Calu3 (cell line): ENCODE measurements at regions not wholly inside any gene's neighbourhood (a gene's known extent, or its start where the extent isn't known, plus 50 kb on each side); places are given as distances from the start of the nearest gene placed in this dataset.
"Not testable (repeated sequence)": the region's sequence is repeated elsewhere in the genome, so short reads cannot be mapped to it uniquely, and the experiment has no call there.

Experiments
- BruUV-seq: library from RNA; stranded (reverse); fragments of 400-500 nt; replicated peaks from 2 replicates; lab custom pipeline; 2021; lab: Mats Ljungman, UMichigan
- CTCF ChIA-PET: fragments of 300-600 bp; sonication (Branson Sonifier 250); formaldehyde crosslinking; loops from one replicate; lab custom pipeline; 2022; ENCODE audit warnings: antibody characterized with exemption; lab: Charles Lee
- DNase-seq: peaks from one replicate; pipeline ENCODE4 v3.0.0; 2022
- H3K27ac Mint-ChIP-seq: one replicate; pipeline ENCODE4 v1.8.0; 2022; ENCODE audit warnings: mixed read lengths; ENCODE audit not compliant: unreplicated experiment
- H3K27me3 Mint-ChIP-seq: one replicate; pipeline ENCODE4 v1.8.0; 2022; ENCODE audit warnings: mixed read lengths; ENCODE audit not compliant: unreplicated experiment
- H3K36me3 Mint-ChIP-seq: one replicate; pipeline ENCODE4 v1.8.0; 2022; ENCODE audit warnings: mild to moderate bottlenecking, moderate library complexity, mixed read lengths; ENCODE audit not compliant: insufficient read depth, unreplicated experiment
- H3K4me1 Mint-ChIP-seq: one replicate; pipeline ENCODE4 v1.8.0; 2022; ENCODE audit warnings: mild to moderate bottlenecking, low read depth, mixed read lengths; ENCODE audit not compliant: unreplicated experiment
- H3K4me3 Mint-ChIP-seq: one replicate; pipeline ENCODE4 v1.8.0; 2022; ENCODE audit warnings: mild to moderate bottlenecking, low read depth, moderate library complexity, mixed read lengths; ENCODE audit not compliant: unreplicated experiment
- H3K9me3 Mint-ChIP-seq: one replicate; pipeline ENCODE4 v1.8.0; 2022; ENCODE audit warnings: low read depth, mixed read lengths; ENCODE audit not compliant: unreplicated experiment
- intact Hi-C: fragments of 100-400 bp; cut with micrococcal nuclease; formaldehyde crosslinking; loops from one replicate; pipeline ENCODE4 v1.10.0; 2022; ENCODE audit not compliant: unreplicated experiment
- TF ChIP-seq, protein P1 (sequence below): fragments of 200-600 bp; IDR thresholded peaks from one replicate; pipeline ENCODE4 v1.8.0; 2022; ENCODE audit warnings: antibody characterized with exemption; ENCODE audit not compliant: unreplicated experiment

DNA sequence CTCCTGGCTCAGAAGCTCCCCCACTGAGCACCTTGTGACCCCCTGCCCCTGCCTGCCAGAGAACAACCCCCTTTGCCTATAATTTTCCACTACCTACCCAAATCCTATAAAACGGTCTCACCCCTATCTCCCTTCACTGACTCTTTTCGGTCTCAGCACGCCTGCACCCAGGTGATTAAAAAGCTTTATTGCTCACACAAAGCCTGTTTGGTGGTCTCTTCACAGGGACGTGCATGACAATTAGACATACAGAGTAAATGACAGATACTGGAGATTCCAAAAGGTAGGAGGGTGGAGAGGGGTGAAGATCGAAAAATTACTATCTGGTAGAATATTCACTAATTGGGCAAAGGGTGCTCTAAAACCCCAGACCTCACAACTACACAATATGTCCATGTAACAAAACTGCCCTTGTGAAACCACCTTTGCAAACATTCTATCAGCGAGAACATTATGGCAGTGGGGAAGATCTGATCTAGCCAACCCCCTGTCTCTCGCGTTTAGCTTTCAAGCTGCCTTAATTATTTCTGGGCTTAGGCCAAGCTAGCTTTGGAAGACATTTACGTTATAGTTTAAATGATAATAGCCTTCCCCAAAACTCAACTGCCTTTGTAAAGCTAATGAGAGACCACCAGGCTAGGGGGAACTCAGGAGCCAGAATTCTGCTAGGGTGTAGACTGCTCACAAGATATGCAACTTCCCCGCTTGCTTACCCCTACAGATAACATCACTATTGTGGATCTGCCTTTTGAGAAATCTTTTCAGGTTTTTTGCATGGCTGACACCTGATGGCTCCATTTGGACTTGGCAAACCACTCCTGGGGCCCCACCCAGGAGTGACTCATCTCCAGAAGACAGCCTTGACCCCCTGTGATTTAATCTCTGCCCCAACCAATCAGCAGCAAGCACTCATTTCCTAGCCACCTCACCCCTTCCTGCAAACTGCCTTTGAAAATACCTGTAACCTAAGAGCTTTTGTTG is 1534.0 kb upstream of the SPRY2 start:
- H3K4me3 Mint-ChIP-seq = no peak overlapping the region
- H3K27me3 Mint-ChIP-seq = no peaks in the 10 kb centered on the region
- TF ChIP-seq, protein P1, sequence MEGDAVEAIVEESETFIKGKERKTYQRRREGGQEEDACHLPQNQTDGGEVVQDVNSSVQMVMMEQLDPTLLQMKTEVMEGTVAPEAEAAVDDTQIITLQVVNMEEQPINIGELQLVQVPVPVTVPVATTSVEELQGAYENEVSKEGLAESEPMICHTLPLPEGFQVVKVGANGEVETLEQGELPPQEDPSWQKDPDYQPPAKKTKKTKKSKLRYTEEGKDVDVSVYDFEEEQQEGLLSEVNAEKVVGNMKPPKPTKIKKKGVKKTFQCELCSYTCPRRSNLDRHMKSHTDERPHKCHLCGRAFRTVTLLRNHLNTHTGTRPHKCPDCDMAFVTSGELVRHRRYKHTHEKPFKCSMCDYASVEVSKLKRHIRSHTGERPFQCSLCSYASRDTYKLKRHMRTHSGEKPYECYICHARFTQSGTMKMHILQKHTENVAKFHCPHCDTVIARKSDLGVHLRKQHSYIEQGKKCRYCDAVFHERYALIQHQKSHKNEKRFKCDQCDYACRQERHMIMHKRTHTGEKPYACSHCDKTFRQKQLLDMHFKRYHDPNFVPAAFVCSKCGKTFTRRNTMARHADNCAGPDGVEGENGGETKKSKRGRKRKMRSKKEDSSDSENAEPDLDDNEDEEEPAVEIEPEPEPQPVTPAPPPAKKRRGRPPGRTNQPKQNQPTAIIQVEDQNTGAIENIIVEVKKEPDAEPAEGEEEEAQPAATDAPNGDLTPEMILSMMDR = no peak
- H3K27ac Mint-ChIP-seq = no peak overlapping the region
- intact Hi-C loops = loop anchor here (5.0 kb wide), 2 partner anchors 333 to 703 kb away; no protein-coding TSS in a partner anchor
- CTCF ChIA-PET = no interaction called here
- H3K9me3 Mint-ChIP-seq = no peaks in the 10 kb centered on the region
- BruUV-seq = no TSS peak
- DNase-seq = no peak
- no peaks in the 10 kb centered on the region for H3K4me1 Mint-ChIP-seq
- no peaks in the 10 kb centered on the region for H3K36me3 Mint-ChIP-seq

DNA sequence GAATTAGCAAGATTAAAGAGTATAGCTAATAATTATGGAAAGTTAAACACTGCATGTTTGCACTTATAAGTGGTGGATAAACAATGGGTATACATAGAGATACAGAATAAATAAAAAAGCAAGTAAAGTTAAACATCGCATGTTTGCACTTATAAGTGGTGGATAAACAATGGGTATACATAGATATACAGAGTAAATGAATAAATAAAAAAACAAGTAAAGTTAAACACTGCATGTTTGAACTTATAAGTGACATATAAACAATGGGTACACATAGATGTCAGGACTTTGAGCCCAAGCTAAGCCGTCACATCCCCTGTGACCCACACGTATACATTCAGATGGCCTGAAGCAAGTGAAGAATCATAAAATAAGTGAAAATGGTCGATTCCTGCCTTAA is 1533.3 kb upstream of the SPRY2 start:
- H3K4me1 Mint-ChIP-seq = no peaks in the 10 kb centered on the region
- CTCF ChIA-PET = no interaction called here
- no TSS peak for BruUV-seq
- no peak overlapping the region for H3K27ac Mint-ChIP-seq
- no peak overlapping the region for H3K4me3 Mint-ChIP-seq
- H3K27me3 Mint-ChIP-seq = no peaks in the 10 kb centered on the region
- H3K9me3 Mint-ChIP-seq = no peaks in the 10 kb centered on the region
- intact Hi-C loops = loop anchor here (5.0 kb wide), 2 partner anchors 332 to 702 kb away; no protein-coding TSS in a partner anchor
- no peak for DNase-seq
- TF ChIP-seq, protein P1 = no peak
- no peaks in the 10 kb centered on the region for H3K36me3 Mint-ChIP-seq

DNA sequence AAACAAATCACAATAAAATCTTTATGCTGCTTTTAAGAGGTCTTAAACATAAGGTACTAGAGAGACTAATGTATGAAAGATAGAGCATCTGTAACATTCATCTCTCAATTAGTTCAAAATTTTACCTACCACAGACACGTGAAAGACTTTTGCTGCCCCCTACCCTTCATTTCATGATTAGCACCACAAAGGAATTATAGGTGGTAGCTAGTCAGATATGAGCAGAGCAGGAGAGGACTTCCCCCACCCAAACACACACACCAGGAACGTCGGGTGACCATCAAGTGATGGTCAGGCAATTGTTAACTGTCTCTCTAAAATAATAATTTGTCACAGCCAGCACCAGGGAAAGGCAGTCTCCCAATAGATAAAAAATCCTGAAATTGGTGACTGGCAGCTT is 1531.7 kb upstream of the SPRY2 start:
- CTCF ChIA-PET = no interaction called here

DNA sequence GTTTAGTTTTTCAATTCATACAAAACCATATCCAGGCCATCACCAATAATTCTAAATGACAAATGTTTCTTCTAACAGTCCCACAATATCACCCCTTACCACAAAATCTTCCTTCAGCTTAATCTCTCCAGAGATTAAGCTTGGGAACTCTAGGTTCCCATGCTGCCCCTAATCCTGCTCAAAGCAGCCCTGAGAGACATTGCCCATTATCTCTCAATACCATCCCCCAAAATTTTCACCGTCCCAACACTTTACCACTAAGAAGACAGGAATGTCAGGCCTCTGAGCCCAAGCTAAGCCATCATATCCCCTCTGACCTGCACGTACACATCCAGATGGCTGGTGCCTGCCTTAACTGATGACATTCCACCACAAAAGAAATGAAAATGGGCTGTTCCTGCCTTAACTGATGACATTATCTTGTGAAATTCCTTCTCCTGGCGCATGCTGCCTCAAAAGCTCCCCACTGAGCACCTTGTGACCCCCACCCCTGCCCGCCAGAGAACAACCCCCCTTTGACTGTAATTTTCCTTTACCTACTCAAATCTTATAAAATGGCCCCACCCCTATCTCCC is 1530.9 kb upstream of the SPRY2 start:
- intact Hi-C loops = loop anchor here (5.0 kb wide), 2 partner anchors 330 to 700 kb away; no protein-coding TSS in a partner anchor
- DNase-seq, H3K27ac Mint-ChIP-seq, H3K27me3 Mint-ChIP-seq, CTCF ChIA-PET, H3K36me3 Mint-ChIP-seq, H3K4me3 Mint-ChIP-seq, H3K9me3 Mint-ChIP-seq, BruUV-seq, H3K4me1 Mint-ChIP-seq: not testable (repeated sequence)

More for the DNA sequence above, 1531.7 kb upstream of the SPRY2 start:
- peaks cover 3% of the 10 kb centered on the region for H3K9me3 Mint-ChIP-seq
- peak; percentile 3 for DNase-seq
- no peak overlapping the region for H3K4me3 Mint-ChIP-seq
- H3K27me3 Mint-ChIP-seq = no peaks in the 10 kb centered on the region
- no TSS peak for BruUV-seq
- intact Hi-C loops = loop anchor here (5.0 kb wide), 2 partner anchors 330 to 700 kb away; no protein-coding TSS in a partner anchor
- TF ChIP-seq, protein P1 = no peak
- no peak overlapping the region for H3K27ac Mint-ChIP-seq
- H3K4me1 Mint-ChIP-seq = no peaks in the 10 kb centered on the region
- no peaks in the 10 kb centered on the region for H3K36me3 Mint-ChIP-seq
